Activated T-helper 17 cell treated with anti-CD3 and anti-CD28 coated beads, Interleukin-2, amount 50 U/mL, for 72 hours (primary cell): ENCODE measurements at regions not wholly inside any gene's neighbourhood (a gene's known extent, or its start where the extent isn't known, plus 50 kb on each side); places are given as distances from the start of the nearest gene placed in this dataset.
"Not testable (repeated sequence)": the region's sequence is repeated elsewhere in the genome, so short reads cannot be mapped to it uniquely, and the experiment has no call there.

Experiments
- ATAC-seq: fragments of 150-1000 bp; cut with Tn5 transposase; replicated peaks from 2 replicates; pipeline ENCODE4 v1.10.0; 2021; ENCODE audit warnings: mild to moderate bottlenecking, moderate library complexity
- H3K27ac Mint-ChIP-seq: one replicate; pipeline ENCODE4 v1.8.0; 2022; ENCODE audit warnings: mixed read lengths
- H3K27me3 Mint-ChIP-seq: one replicate; pipeline ENCODE4 v1.8.0; 2022; ENCODE audit warnings: mixed read lengths
- H3K36me3 Mint-ChIP-seq: one replicate; pipeline ENCODE4 v1.8.0; 2022; ENCODE audit warnings: low read depth, mild to moderate bottlenecking, mixed read lengths
- H3K4me1 Mint-ChIP-seq: one replicate; pipeline ENCODE4 v1.8.0; 2022; ENCODE audit warnings: mixed read lengths
- H3K4me3 Mint-ChIP-seq: one replicate; pipeline ENCODE4 v1.8.0; 2022; ENCODE audit warnings: mild to moderate bottlenecking, mixed read lengths
- H3K9me3 Mint-ChIP-seq: one replicate; pipeline ENCODE4 v1.8.0; 2022; ENCODE audit warnings: mixed read lengths

GRCh38 chr2:153663371-153663770 is 184.8 kb upstream of the RPRM start:
- peaks cover 7% of the 10 kb centered on the region for H3K9me3 Mint-ChIP-seq
- no peaks in the 10 kb centered on the region for H3K4me1 Mint-ChIP-seq
- H3K27ac Mint-ChIP-seq, result no peak overlapping the region
- ATAC-seq, result no peak
- no peaks in the 10 kb centered on the region for H3K36me3 Mint-ChIP-seq
- H3K4me3 Mint-ChIP-seq, result no peak overlapping the region
- H3K27me3 Mint-ChIP-seq, result no peaks in the 10 kb centered on the region

- H3K4me1 Mint-ChIP-seq, H3K9me3 Mint-ChIP-seq, ATAC-seq, H3K36me3 Mint-ChIP-seq, H3K27me3 Mint-ChIP-seq, H3K4me3 Mint-ChIP-seq, H3K27ac Mint-ChIP-seq: not testable (repeated sequence)
These were observed 185.4 kb upstream of the RPRM start for GRCh38 chr2:153664009-153664408.

- H3K27ac Mint-ChIP-seq, result no peak overlapping the region
- H3K27me3 Mint-ChIP-seq, result no peaks in the 10 kb centered on the region
- H3K4me1 Mint-ChIP-seq, result no peaks in the 10 kb centered on the region
- no peak for ATAC-seq
- H3K4me3 Mint-ChIP-seq, result no peak overlapping the region
- no peaks in the 10 kb centered on the region for H3K36me3 Mint-ChIP-seq
- H3K9me3 Mint-ChIP-seq, result peaks cover 13% of the 10 kb centered on the region
These were observed 188.9 kb upstream of the RPRM start for GRCh38 chr2:153667475-153667874.

GRCh38 chr2:153668923-153669322 is 190.4 kb upstream of the RPRM start:
- no peak for ATAC-seq
- Mint-ChIP-seq H3K4me1 (no peaks in the 10 kb centered on the region), H3K4me3 (no peak overlapping the region), H3K27ac (no peak overlapping the region), H3K27me3 (no peaks in the 10 kb centered on the region), H3K36me3 (no peaks in the 10 kb centered on the region), H3K9me3 (peaks cover 19% of the 10 kb centered on the region)

GRCh38 chr2:153710128-153710527 is 161.6 kb upstream of the GALNT13 start:
- H3K4me3 Mint-ChIP-seq, result no peak overlapping the region
- H3K36me3 Mint-ChIP-seq, result no peaks in the 10 kb centered on the region
- H3K27me3 Mint-ChIP-seq, result no peaks in the 10 kb centered on the region
- H3K4me1 Mint-ChIP-seq, result no peaks in the 10 kb centered on the region
- no peak for ATAC-seq
- H3K9me3 Mint-ChIP-seq, result peaks cover 9% of the 10 kb centered on the region
- no peak overlapping the region for H3K27ac Mint-ChIP-seq

- H3K27ac Mint-ChIP-seq, result no peak overlapping the region
- no peak overlapping the region for H3K4me3 Mint-ChIP-seq
- H3K27me3 Mint-ChIP-seq, result no peaks in the 10 kb centered on the region
- no peaks in the 10 kb centered on the region for H3K36me3 Mint-ChIP-seq
- peaks cover 3% of the 10 kb centered on the region for H3K9me3 Mint-ChIP-seq
- no peaks in the 10 kb centered on the region for H3K4me1 Mint-ChIP-seq
- ATAC-seq, result no peak
These were observed 156.4 kb upstream of the GALNT13 start for GRCh38 chr2:153715218-153715850.

- no peak for ATAC-seq
- no peaks in the 10 kb centered on the region for H3K27me3 Mint-ChIP-seq
- no peak overlapping the region for H3K4me3 Mint-ChIP-seq
- no peak overlapping the region for H3K27ac Mint-ChIP-seq
- H3K36me3 Mint-ChIP-seq, result no peaks in the 10 kb centered on the region
- peaks cover 3% of the 10 kb centered on the region for H3K9me3 Mint-ChIP-seq
- H3K4me1 Mint-ChIP-seq, result no peaks in the 10 kb centered on the region
These were observed 154.7 kb upstream of the GALNT13 start for GRCh38 chr2:153717060-153717459.

- peaks cover 25% of the 10 kb centered on the region for H3K9me3 Mint-ChIP-seq
- no peak overlapping the region for H3K27ac Mint-ChIP-seq
- no peaks in the 10 kb centered on the region for H3K4me1 Mint-ChIP-seq
- no peaks in the 10 kb centered on the region for H3K36me3 Mint-ChIP-seq
- no peaks in the 10 kb centered on the region for H3K27me3 Mint-ChIP-seq
- H3K4me3 Mint-ChIP-seq, result no peak overlapping the region
- ATAC-seq, result no peak
These were observed 132.3 kb upstream of the GALNT13 start for GRCh38 chr2:153739394-153739793.

- Mint-ChIP-seq H3K27ac (no peak overlapping the region), H3K9me3 (peaks cover 22% of the 10 kb centered on the region), H3K27me3 (no peaks in the 10 kb centered on the region), H3K4me3 (no peak overlapping the region), H3K4me1 (no peaks in the 10 kb centered on the region), H3K36me3 (no peaks in the 10 kb centered on the region)
- no peak for ATAC-seq
These were observed 109.8 kb upstream of the GALNT13 start for GRCh38 chr2:153761936-153762335.

GRCh38 chr2:153766415-153766814 is 105.3 kb upstream of the GALNT13 start:
- no peak overlapping the region for H3K4me3 Mint-ChIP-seq
- H3K9me3 Mint-ChIP-seq, result peaks cover 25% of the 10 kb centered on the region
- no peak overlapping the region for H3K27ac Mint-ChIP-seq
- no peaks in the 10 kb centered on the region for H3K27me3 Mint-ChIP-seq
- no peak for ATAC-seq
- H3K36me3 Mint-ChIP-seq, result no peaks in the 10 kb centered on the region
- H3K4me1 Mint-ChIP-seq, result no peaks in the 10 kb centered on the region

GRCh38 chr2:153770359-153770991 is 101.2 kb upstream of the GALNT13 start:
- no peaks in the 10 kb centered on the region for H3K27me3 Mint-ChIP-seq
- no peak for ATAC-seq
- no peaks in the 10 kb centered on the region for H3K4me1 Mint-ChIP-seq
- H3K4me3 Mint-ChIP-seq, result no peak overlapping the region
- H3K27ac Mint-ChIP-seq, result no peak overlapping the region
- no peaks in the 10 kb centered on the region for H3K36me3 Mint-ChIP-seq
- peaks cover 20% of the 10 kb centered on the region for H3K9me3 Mint-ChIP-seq

GRCh38 chr2:153780241-153780640 is 91.5 kb upstream of the GALNT13 start:
- Mint-ChIP-seq H3K27ac (no peak overlapping the region), H3K36me3 (no peaks in the 10 kb centered on the region), H3K27me3 (no peaks in the 10 kb centered on the region), H3K4me3 (no peak overlapping the region), H3K9me3 (peaks cover 9% of the 10 kb centered on the region), H3K4me1 (no peaks in the 10 kb centered on the region)
- no peak for ATAC-seq

GRCh38 chr2:153786016-153786415 is 85.7 kb upstream of the GALNT13 start:
- ATAC-seq, result no peak
- Mint-ChIP-seq H3K27ac (no peak overlapping the region), H3K36me3 (no peaks in the 10 kb centered on the region), H3K9me3 (peaks cover 12% of the 10 kb centered on the region), H3K27me3 (no peaks in the 10 kb centered on the region), H3K4me3 (no peak overlapping the region), H3K4me1 (no peaks in the 10 kb centered on the region)

- Mint-ChIP-seq H3K36me3 (no peaks in the 10 kb centered on the region), H3K9me3 (peaks cover 12% of the 10 kb centered on the region), H3K4me3 (no peak overlapping the region), H3K4me1 (no peaks in the 10 kb centered on the region), H3K27me3 (no peaks in the 10 kb centered on the region), H3K27ac (no peak overlapping the region)
- ATAC-seq, result no peak
These were observed 84.1 kb upstream of the GALNT13 start for GRCh38 chr2:153787612-153788011.

- Mint-ChIP-seq H3K4me3 (no peak overlapping the region), H3K27ac (no peak overlapping the region), H3K36me3 (no peaks in the 10 kb centered on the region), H3K27me3 (no peaks in the 10 kb centered on the region), H3K4me1 (no peaks in the 10 kb centered on the region), H3K9me3 (peaks cover 6% of the 10 kb centered on the region)
- no peak for ATAC-seq
These were observed 69.1 kb upstream of the GALNT13 start for GRCh38 chr2:153802671-153803070.
